H1 (cell line): ENCODE measurements at regions not wholly inside any gene's neighbourhood (a gene's known extent, or its start where the extent isn't known, plus 50 kb on each side); places are given as distances from the start of the nearest gene placed in this dataset.

Source experiments
- CTCF ChIA-PET: fragments of 300-600 bp; sonication (Branson Sonifier 250); formaldehyde crosslinking; loops from one replicate; lab custom pipeline; 2021; ENCODE audit not compliant: partially characterized antibody; lab: Charles Lee
- POLR2A ChIA-PET: fragments of 300-600 bp; sonication (Branson Sonifier 250); formaldehyde crosslinking; loops from one replicate; lab custom pipeline; 2021; ENCODE audit warnings: inconsistent platforms; ENCODE audit not compliant: partially characterized antibody; lab: Charles Lee
- DNase-seq, 2 experiments: peaks; one replicate each; pipeline versions ENCODE4 v3.0.0 to v3.0.0-alpha.2; 2010 to 2022; ENCODE audit warnings: low spot score in 2 of 2, low read depth in 1 of 2, mixed read lengths in 1 of 2
- FAIRE-seq: peaks from 2 replicates; lab custom pipeline; 2011; peaks lifted over from hg19 to GRCh38; lab: Jason Lieb, UNC
- H2AFZ ChIP-seq: 2 replicates; pipeline ENCODE4 v1.8.1; 2012; ENCODE audit warnings: low read length, inconsistent platforms
- H2AK5ac ChIP-seq: 2 replicates; pipeline ENCODE4 v1.6.1; 2013; ENCODE audit warnings: low read depth, low read length
- H2BK120ac ChIP-seq: replicated peaks from 2 replicates; pipeline ENCODE3; 2013; ENCODE audit warnings: low read depth, low read length, inconsistent platforms
- H2BK12ac ChIP-seq: 2 replicates; pipeline ENCODE4 v1.6.1; 2013; ENCODE audit warnings: low read depth, low read length
- H2BK15ac ChIP-seq: 2 replicates; pipeline ENCODE4 v1.6.1; 2013; ENCODE audit warnings: low read length
- H2BK20ac ChIP-seq: 2 replicates; pipeline ENCODE4 v1.6.1; 2013; ENCODE audit warnings: low read length
- H2BK5ac ChIP-seq: 2 replicates; pipeline ENCODE4 v1.6.1; 2013; ENCODE audit warnings: low read depth, low read length
- H3K14ac ChIP-seq: 2 replicates; pipeline ENCODE4 v1.6.1; 2013; ENCODE audit warnings: inconsistent platforms; ENCODE audit not compliant: insufficient read length
- H3K18ac ChIP-seq: 2 replicates; pipeline ENCODE4 v1.6.1; 2013; ENCODE audit warnings: low read length; ENCODE audit errors: extremely low read depth
- H3K23ac ChIP-seq: 2 replicates; pipeline ENCODE4 v1.6.1; 2013; ENCODE audit warnings: inconsistent platforms; ENCODE audit not compliant: insufficient read length
- H3K23me2 ChIP-seq: 2 replicates; pipeline ENCODE4 v1.6.1; 2013; ENCODE audit warnings: low read depth, low read length
- H3K27ac ChIP-seq: 2 replicates; pipeline ENCODE4 v1.6.1; 2011; ENCODE audit warnings: low read depth, low read length, inconsistent platforms
- H3K27me3 ChIP-seq, 4 experiments: replicated peaks in 1 of 4; 1 replicate in 1 of 4; 2 replicates in 3 of 4; pipeline versions ENCODE4 v1.6.1 to v1.8.1; 2011 to 2013; ENCODE audit warnings: low read length in 3 of 4, mild to moderate bottlenecking in 3 of 4, inconsistent platforms in 2 of 4, mixed read lengths in 2 of 4, moderate library complexity in 1 of 4; ENCODE audit not compliant: control insufficient read depth in 3 of 4, insufficient read depth in 3 of 4; ENCODE audit errors: extremely low read depth in 1 of 4
- H3K36me3 ChIP-seq, 4 experiments: 2 replicates each; pipeline versions ENCODE4 v1.6.1 to v1.8.1; 2011 to 2013; ENCODE audit warnings: mild to moderate bottlenecking in 4 of 4, low read length in 3 of 4, moderate library complexity in 2 of 4, control low read depth in 1 of 4, inconsistent platforms in 1 of 4; ENCODE audit not compliant: insufficient read depth in 4 of 4, control insufficient read depth in 2 of 4
- H3K4ac ChIP-seq: replicated peaks from 2 replicates; pipeline ENCODE3; 2013; ENCODE audit warnings: low read length, low read depth, mixed read lengths, inconsistent platforms; ENCODE audit not compliant: insufficient read length
- H3K4me1 ChIP-seq, 4 experiments: replicated peaks in 1 of 4; 1 replicate in 1 of 4; 2 replicates in 3 of 4; pipeline versions ENCODE4 v1.6.1 to v1.8.1; 2011 to 2013; ENCODE audit warnings: low read length in 3 of 4, inconsistent platforms in 2 of 4, mixed read lengths in 1 of 4; ENCODE audit not compliant: insufficient read depth in 4 of 4, control insufficient read depth in 3 of 4
- H3K4me2 ChIP-seq, 2 experiments: 2 replicates each; pipeline versions ENCODE4 v1.6.1 to v1.8.1; 2011 to 2013; ENCODE audit warnings: low read depth in 2 of 2, low read length in 2 of 2, control low read depth in 1 of 2, inconsistent platforms in 1 of 2, mild to moderate bottlenecking in 1 of 2; ENCODE audit not compliant: insufficient read depth in 1 of 2
- H3K4me3 ChIP-seq, 4 experiments: fragments of 200-600, 300-600 bp in 1 of 4; sonication (generic), shearing (Covaris generic), sonication (Bioruptor Twin) in 1 of 4; 2 replicates each; pipeline versions ENCODE4 v1.5.1 to v1.8.1; 2011 to 2016; ENCODE audit warnings: low read length in 4 of 4, low read depth in 3 of 4, control low read depth in 2 of 4, inconsistent platforms in 2 of 4, mild to moderate bottlenecking in 2 of 4, mixed read lengths in 1 of 4, moderate library complexity in 1 of 4; ENCODE audit not compliant: insufficient read depth in 2 of 4; ENCODE audit errors: extremely low read depth in 1 of 4
- H3K56ac ChIP-seq: replicated peaks from 2 replicates; pipeline ENCODE3; 2013; ENCODE audit warnings: low read depth, mild to moderate bottlenecking, mixed read lengths, low read length, inconsistent platforms; ENCODE audit not compliant: insufficient read length
- H3K79me1 ChIP-seq: 2 replicates; pipeline ENCODE4 v1.6.1; 2013; ENCODE audit warnings: low read depth, low read length, control low read depth
- H3K79me2 ChIP-seq, 2 experiments: 2 replicates each; pipeline versions ENCODE4 v1.6.1 to v1.8.1; 2012 to 2013; ENCODE audit warnings: low read length in 2 of 2, mild to moderate bottlenecking in 2 of 2, inconsistent platforms in 1 of 2; ENCODE audit not compliant: insufficient read depth in 2 of 2, control insufficient read depth in 1 of 2
- H3K9ac ChIP-seq, 4 experiments: replicated peaks in 1 of 4; 1 replicate in 1 of 4; 2 replicates in 3 of 4; pipeline versions ENCODE4 v1.6.1 to v1.8.1; 2011 to 2013; ENCODE audit warnings: low read depth in 3 of 4, low read length in 3 of 4, control low read depth in 2 of 4, mild to moderate bottlenecking in 2 of 4, moderate library complexity in 2 of 4, inconsistent platforms in 1 of 4; ENCODE audit errors: extremely low read depth in 1 of 4
- H3K9me3 ChIP-seq, 2 experiments: 2 replicates each; pipeline versions ENCODE4 v1.6.1 to v1.8.1; 2012 to 2013; ENCODE audit warnings: mild to moderate bottlenecking in 2 of 2, moderate library complexity in 2 of 2, control low read depth in 1 of 2, inconsistent platforms in 1 of 2, low read depth in 1 of 2, low read length in 1 of 2, mixed read lengths in 1 of 2; ENCODE audit not compliant: insufficient read depth in 2 of 2
- H4K20me1 ChIP-seq, 2 experiments: replicated peaks in 1 of 2; 2 replicates each; pipeline versions ENCODE3 to v1.8.1; 2011 to 2013; ENCODE audit warnings: inconsistent platforms in 2 of 2, low read length in 2 of 2, mild to moderate bottlenecking in 1 of 2; ENCODE audit not compliant: insufficient read depth in 2 of 2, control insufficient read depth in 1 of 2
- H4K5ac ChIP-seq: 2 replicates; pipeline ENCODE4 v1.6.1; 2013; ENCODE audit warnings: low read length, low read depth, mixed read lengths, inconsistent platforms; ENCODE audit not compliant: insufficient read length
- H4K8ac ChIP-seq: 2 replicates; pipeline ENCODE4 v1.8.0; 2013; ENCODE audit warnings: mild to moderate bottlenecking, moderate library complexity, low read length, inconsistent platforms; ENCODE audit not compliant: insufficient read depth; ENCODE audit errors: extremely low read depth
- H4K91ac ChIP-seq: replicated peaks from 2 replicates; pipeline ENCODE3; 2013; ENCODE audit warnings: low read length, mixed read lengths, inconsistent platforms; ENCODE audit not compliant: insufficient read length
- ASH2L ChIP-seq: fragments of 200-600, 300-600 bp; sonication (generic); IDR thresholded peaks from one replicate; pipeline ENCODE4 v1.7.1; 2017; ENCODE audit warnings: low read length
- CREB1 ChIP-seq: IDR thresholded peaks from 2 replicates; pipeline ENCODE4 v1.6.1; 2012; ENCODE audit warnings: inconsistent platforms
- KDM5A ChIP-seq: fragments of 200-600 bp; IDR thresholded peaks from 2 replicates; pipeline ENCODE4 v1.7.1; 2012; ENCODE audit warnings: mild to moderate bottlenecking, low read length, inconsistent platforms, mixed read lengths
- YY1 ChIP-seq: IDR thresholded peaks from 2 replicates; pipeline ENCODE4 v1.6.1; 2011; ENCODE audit warnings: low read depth, mild to moderate bottlenecking, low read length
- WGBS, 2 experiments: shearing (Covaris generic) in 1 of 2; methylation state at CpG; one replicate each; pipeline versions ENCODE4 v1.1.6 to v1.1.7; 2013 to 2015; ENCODE audit warnings: low lambda C conversion rate in 2 of 2, mixed read lengths in 2 of 2, inconsistent platforms in 1 of 2, low coverage in 1 of 2, missing lambda C conversion rate in 1 of 2; ENCODE audit not compliant: insufficient replicate concordance in 2 of 2, insufficient coverage in 1 of 2, insufficient read length in 1 of 2; ENCODE audit errors: extremely low coverage in 1 of 2, missing lambda C conversion rate in 1 of 2; 5-methylcytosine and 5-hydroxymethylcytosine counted together
- TF ChIP-seq, protein P1 (sequence below): IDR thresholded peaks from 2 replicates; pipeline ENCODE4 v1.6.1; 2012; ENCODE audit warnings: low read length, inconsistent platforms

DNA sequence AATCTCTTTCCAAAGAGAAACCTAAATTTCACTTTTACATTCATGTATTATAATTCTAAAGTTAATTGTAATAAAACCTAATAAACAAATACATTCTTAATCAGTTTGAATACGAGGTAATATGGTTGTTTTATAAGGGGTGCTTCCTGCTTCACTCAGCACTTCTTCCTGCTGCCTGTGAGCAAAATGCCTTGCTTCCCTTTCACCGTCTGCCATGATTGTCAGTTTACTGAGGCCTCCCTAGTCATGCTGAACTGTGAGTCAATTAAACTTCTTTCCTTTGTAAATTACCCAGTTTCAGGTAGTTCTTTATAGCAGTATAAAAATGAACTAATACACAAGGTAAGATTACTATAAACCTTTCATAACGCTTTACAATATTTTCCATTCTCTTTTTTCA, 491.1 kb upstream of the LRRC7 start:
- Histone ChIP-seq H3K9me3 (no peaks in the 10 kb centered on the region), H4K8ac (no peak overlapping the region), H2BK20ac (no peak overlapping the region), H3K36me3 (no peaks in the 10 kb centered on the region; a peak in 2 of 8 replicates), H3K4me1 (peaks cover 0 to 12% (median 1%) of the 10 kb centered on the region in 4 experiments; a peak in 1 of 7 replicates), H2BK15ac (no peak overlapping the region), H4K20me1 (no peaks in the 10 kb centered on the region), H3K14ac (no peak overlapping the region), H2BK120ac (no peak overlapping the region), H2BK12ac (no peak overlapping the region), H3K23me2 (no peaks in the 10 kb centered on the region), H3K79me2 (no peaks in the 10 kb centered on the region), H4K5ac (peak overlapping the region; percentile 57), H3K4ac (no peak overlapping the region), H4K91ac (no peak overlapping the region), H3K27me3 (no peaks in the 10 kb centered on the region; a peak in 1 of 7 replicates), H3K27ac (no peak overlapping the region), H3K4me2 (peak overlapping the region; percentile 38 to 40; a peak in 3 of 4 replicates), H3K56ac (no peak overlapping the region), H3K4me3 (peak overlapping the region in 1 of 4 experiments; percentile 35; a peak in 1 of 8 replicates), H3K9ac (no peak overlapping the region), H2AK5ac (no peak overlapping the region), H3K23ac (no peak overlapping the region), H3K18ac (no peak overlapping the region; the same call in 1 of the 2 replicates), H2AFZ (no peak overlapping the region), H2BK5ac (no peak overlapping the region), H3K79me1 (no peaks in the 10 kb centered on the region)
- ChIA-PET CTCF (interaction anchor here (1.3 kb wide), 1 partner anchor 10 kb away, joined by 3 read pairs; no protein-coding TSS in a partner anchor), POLR2A (no interaction called here)
- no peak for DNase-seq
- WGBS, 2 experiments, result 18% methylated on average over 3 of the region's 3 CpGs; no CpG with 5 or more reads in 1 of the 2 experiments
- no peak for FAIRE-seq
- TF ChIP-seq, protein P1, sequence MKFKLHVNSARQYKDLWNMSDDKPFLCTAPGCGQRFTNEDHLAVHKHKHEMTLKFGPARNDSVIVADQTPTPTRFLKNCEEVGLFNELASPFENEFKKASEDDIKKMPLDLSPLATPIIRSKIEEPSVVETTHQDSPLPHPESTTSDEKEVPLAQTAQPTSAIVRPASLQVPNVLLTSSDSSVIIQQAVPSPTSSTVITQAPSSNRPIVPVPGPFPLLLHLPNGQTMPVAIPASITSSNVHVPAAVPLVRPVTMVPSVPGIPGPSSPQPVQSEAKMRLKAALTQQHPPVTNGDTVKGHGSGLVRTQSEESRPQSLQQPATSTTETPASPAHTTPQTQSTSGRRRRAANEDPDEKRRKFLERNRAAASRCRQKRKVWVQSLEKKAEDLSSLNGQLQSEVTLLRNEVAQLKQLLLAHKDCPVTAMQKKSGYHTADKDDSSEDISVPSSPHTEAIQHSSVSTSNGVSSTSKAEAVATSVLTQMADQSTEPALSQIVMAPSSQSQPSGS, result no peak
- 0 out of 2 replicates have a peak, but pooled peaks have one; percentile 28 for TF ChIP-seq YY1
- TF ChIP-seq ASH2L, result no peak
- TF ChIP-seq KDM5A, result no peak
- no peak for TF ChIP-seq CREB1
